ELR (cell line): ENCODE measurements at regions not wholly inside any gene's neighbourhood (a gene's known extent, or its start where the extent isn't known, plus 50 kb on each side); places are given as distances from the start of the nearest gene placed in this dataset.

Source experiments
- DNase-seq: peaks from one replicate; pipeline ENCODE4 v3.0.0-alpha.2; 2015; ENCODE audit warnings: low read depth

DNA sequence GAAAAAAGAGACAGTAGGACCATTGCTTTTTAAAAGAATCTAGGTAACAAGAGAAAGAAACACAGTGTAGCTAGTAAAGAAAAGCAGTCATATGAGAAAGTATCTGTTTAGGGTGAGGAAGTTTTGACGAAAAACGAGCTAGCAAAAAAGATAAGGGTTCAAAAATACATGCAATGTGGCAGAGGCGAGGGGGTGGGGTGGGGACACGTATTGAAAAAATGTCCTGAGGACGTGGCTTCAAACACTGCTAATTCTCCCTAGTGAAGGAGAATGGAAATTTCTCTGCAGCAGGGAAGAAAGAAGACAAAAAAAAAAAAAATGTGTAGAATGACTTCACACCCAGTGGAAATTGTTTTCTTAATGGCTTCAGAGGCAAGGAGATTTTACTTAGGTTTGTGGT, 856.4 kb upstream of the INTU start:
- DNase-seq = no peak

DNA sequence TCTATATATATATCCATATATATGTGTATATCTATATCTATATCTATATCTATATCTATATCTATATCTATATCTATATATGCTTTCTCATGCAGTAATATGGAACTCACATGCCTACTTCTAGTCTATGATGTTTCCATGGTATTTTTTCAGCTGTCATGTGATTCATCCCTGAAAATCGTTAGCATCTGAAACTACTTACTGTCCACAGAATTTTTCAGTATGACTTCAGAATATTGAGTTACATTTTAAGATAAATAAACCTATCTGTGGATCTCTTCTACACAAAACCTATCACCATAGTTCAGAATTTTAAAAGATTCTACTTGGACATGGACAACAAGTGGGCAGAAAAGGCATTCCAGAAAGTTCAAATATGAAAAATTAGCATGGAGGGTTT, 855.1 kb upstream of the INTU start:
- peak; percentile 80 for DNase-seq

DNA sequence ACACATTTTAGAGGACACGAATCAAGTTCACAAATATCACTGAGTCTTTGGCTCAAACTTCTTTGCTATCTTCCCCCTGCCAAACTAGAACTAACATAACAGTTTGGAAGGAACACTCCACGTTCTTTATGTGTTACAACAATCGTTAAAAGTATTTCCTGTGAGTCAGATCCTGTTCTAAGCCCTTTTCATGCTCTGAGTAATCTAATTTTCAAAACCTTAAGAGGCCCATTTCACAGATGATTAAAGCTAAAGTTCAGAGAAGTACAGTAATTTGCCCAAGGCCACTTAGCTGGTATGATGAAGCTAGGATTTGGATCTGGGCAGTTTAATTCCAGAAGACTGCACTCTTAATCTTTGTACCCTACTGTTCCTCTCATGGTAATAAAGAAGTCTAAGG, 854.4 kb upstream of the INTU start:
- DNase-seq = peak; percentile 81

DNA sequence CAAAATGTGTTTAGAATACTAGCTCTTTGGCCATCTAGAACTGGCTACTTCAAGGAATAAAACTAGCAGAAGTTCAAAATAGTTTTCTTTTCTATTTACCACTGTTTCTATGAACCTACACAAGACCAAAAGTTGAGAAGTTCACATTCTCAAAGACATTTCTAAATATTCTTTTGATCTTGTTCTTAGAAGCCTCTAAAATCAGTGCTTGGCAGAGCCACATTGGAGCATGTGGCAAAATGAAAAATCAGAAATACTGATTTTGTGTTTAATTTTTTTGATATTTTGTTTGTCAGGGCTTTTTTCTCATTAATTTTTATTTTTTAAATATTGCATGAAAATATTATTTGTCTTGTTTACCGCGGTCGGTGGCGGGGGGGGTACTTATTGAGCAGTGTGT, 853.8 kb upstream of the INTU start:
- no peak for DNase-seq

DNA sequence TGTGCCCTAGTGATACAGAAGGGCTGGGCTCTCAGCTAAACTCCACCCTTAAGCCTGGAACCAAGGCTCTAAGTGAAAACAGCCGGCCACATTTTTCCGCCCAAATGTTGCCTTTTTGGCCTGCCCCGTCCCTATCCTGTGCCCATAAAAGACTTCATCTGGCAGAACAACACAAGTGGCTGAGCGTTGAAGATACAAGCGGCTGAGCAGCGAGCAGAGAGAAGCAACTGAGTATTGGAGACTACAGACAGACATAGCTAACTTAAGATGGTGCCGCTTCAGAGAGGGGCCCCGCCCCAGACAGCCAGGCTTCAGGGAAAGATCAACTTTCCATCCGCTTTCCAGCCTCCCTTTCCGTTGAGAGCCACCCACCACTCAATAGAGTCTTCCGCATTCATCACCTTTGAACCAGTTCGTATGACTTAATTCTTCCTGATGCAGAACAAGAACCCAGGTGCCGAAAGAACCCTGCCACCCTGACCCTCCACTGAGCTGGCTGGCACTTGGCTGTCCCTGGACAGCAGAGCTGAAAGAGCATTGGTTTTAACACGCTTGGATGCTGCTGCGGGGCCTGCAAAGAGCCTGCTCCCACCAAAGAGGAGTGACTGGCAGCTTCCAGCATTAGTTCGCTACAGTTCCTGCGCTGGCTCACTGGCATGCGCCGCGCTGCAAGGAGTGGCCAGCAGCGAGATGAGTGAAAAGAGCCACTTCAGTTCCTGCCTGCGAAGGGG, 853.2 kb upstream of the INTU start:
- DNase-seq = no peak

DNA sequence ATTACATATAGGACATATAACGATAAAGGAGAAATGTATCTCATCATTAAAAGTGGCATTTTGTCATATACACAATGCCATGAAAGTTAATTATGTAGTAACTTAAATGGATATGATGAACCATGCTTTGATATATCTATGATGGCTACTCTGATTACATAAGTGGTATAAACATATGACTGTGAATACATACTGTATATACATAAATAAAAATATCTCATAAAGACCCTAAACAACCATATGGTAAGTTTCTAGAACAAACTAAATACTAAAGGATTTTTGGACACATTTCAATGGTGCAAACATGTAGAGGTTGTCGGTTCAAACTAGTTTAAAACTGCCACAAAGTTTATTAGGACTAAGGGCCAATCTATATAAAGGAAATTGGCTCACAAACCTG, 849.6 kb upstream of the INTU start:
- no peak for DNase-seq

DNA sequence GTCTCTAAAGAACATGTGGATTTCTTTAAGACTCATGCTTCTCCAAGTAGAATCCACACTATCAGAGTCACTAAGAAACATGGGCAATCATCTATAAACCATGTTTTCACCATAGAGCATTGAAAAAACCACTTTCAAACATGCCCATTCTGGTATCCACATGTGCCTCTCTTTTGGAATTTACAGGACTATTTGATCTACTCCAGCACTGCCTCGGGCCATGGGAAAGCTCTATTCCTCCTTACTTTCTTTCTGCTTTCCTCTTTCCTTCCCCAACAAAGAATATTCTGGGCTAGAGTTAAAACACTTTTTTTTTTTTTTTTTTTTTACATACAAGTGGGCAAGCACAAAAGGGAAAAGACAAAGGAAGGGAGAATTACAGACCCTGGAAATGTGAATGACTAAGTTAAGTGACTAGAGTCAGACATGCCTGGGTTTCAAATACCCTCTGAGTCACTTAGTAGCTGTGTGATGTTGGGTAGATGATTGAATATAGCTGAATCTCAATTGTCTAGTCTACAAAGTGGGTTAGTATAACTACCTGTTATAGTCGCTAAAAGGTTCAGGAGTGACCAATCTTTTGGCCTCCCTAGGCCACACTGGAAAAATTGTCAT, 847.7 kb upstream of the INTU start:
- DNase-seq = peak; percentile 53

DNA sequence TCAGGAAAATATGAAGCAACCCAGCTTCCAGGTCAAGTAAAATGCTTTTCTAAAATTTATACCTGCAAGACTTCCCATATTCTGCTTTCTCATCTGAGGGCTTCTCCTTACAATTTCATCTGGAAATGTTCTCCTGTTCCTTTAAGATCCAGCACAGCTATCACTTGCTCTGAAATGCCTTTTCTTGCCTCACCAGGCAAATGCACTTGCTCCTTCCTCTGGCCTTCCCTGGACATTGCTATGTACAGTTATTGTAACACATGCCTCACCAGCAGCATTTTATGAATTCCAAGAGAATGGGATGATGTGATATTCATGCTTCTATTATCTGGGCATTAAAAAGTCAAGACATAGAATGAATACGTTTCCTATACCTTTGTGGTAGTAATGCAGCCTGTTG, 842.1 kb upstream of the INTU start:
- no peak for DNase-seq

DNA sequence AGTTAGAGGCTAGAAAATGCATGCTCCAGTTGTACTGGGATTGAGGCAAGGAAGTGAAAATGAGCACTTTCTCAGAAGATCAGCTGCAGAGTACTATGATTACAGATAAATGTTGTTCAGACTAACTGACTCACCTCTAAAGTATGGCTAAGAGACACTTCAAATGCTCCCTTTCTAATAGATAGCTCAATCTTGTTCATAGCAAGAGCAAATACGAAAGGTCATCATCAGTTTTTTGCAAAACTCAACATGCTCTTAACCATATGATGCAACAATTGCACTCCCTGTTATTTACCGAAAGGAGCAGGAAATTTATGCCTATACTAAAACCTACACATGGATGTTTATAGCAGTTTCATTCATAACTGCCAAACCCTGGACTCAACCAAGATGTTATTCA, 838.4 kb upstream of the INTU start:
- DNase-seq = peak; percentile 39

DNA sequence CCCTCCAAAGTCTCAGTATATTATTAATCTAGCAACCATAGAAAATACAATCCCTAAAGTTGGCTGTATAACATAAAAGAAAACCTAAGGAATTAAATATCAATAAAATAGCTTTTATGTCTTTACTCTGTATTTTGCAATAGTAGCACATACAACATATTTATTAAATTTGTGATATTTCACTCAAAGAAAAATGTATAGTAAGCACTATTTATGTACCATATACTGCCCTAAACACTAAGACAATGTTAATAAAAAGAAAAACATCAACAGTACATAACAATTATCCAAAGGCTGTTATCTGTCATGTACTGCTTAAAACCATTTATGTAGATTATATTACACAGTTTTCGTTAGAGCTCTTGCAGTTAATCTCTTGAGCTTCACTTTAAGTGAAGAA, 834.5 kb upstream of the INTU start:
- DNase-seq = no peak

DNA sequence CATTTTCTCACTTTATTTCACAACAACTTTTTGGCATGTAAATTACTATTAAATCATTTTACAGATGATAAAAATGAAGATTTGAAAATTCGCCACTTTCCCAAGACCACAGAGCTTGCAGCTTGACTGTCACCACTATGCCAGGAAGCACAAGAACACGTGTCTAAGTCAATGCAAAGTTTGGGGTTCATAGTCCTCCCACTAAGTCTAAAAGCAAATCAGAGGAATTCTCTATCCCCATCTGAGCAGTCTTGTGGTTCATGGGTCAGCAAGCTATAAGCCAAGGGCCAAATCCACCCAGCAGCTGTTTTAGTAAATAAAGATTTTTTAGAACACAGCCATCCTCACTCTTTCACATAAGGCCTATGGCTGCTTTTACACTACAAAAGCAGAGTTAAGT, 833.3 kb upstream of the INTU start:
- no peak for DNase-seq

DNA sequence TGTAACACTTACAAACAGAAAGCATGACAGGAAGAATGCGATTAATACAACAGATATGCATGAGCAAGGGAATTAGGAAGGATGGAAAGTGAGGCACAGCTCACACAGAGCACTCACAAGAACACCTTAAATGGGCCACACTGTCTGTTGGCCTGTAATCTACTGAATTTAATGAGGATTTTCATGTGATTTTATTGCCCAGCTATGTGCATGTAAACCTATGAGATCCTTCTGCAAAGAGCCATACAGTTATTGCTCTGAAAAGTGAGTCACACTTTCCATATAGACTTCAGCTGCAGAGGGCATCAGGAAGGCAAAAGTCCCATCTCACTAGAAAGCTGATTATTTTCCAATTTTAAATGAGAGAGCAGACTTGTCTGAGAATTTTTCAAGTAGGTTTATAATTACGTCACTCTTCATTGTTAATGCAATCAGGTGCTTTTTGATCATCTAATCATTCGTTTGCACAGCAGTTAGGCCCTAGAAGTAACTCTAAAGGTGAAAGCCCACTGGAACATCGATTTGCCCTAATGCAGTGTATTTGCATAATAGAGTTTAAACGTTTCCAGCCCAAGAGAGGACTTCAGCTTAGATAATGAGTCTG, 832.7 kb upstream of the INTU start:
- peak; percentile 38 for DNase-seq

DNA sequence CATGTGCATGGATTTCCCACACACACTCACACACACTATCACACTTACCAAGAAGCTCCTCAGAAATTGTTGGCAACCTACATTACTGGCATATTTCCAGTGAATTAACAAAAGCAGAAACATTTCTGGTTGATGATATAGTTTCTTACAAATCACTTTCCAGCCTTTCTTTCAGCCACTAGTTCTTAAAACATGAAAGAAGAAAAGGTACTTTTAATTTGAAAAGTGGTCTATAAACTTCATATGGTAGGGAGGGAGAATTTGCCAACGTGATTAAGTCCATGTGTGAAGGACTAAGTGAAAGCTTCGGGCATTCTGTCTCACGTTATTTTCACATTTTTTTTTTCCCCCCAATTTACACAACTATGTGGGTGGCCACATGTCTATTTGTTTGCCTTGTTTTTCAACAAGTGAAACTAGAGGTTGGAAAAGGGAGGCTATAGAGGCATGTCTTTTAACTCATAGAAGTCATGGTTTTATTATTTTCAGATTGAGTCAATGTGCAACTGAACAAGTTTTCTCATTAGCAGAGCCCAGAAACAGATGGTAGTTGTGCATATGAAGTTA, 832.1 kb upstream of the INTU start:
- DNase-seq = no peak

DNA sequence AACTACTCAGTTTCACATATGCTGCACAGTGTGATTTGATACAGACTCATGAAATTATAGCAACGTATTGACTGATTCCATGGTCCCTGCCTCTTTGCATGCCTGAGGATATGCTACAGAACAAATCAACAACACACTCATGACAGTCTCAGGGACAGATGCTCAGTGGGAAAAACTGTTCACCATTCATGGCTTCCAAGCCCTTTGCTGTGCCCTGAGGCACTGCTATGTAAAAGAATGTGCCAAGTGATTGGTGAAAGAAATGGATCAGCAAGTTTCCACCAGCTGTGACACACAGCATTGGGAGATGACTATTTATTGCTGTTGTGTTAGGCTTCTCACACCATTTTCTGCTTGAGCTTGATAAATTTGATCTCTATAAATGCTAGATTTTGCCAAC, 825.6 kb upstream of the INTU start:
- peak; percentile 50 for DNase-seq

DNA sequence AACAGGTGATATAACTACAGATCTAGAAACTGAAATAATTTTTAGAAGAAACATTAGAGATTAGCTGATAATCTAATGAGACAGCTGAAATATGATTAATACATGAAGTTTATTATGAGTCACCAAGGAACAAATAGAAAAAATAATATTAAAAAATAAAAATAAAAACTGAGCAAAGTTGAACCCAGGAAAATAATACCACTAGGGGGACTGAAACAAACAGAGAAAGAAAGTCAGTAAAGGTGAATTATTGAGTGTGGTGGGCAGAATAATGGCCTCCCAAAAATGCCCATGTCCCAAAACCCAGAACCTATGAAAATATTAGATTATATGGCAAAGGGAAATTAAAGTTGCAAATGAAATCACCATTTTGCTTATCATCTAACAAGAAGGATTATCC, 820.7 kb upstream of the INTU start:
- DNase-seq = no peak

DNA sequence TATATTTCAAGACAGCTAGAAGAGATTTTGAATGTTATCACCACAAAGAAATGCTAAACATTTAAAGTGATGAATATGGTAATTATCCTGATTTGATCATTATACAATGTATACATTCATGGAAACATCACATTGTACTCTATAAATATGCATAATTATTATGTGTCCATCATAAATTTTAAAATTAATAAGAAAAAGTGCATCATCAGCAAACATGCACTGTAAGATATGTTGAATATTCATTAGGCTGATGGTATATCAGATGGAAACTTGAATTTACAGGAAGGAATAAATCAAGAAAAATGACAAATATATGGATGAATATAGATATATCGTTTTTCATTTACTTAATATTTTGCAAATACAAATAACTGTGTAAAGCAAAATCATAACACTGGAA, 812.1 kb upstream of the INTU start:
- DNase-seq = no peak

DNA sequence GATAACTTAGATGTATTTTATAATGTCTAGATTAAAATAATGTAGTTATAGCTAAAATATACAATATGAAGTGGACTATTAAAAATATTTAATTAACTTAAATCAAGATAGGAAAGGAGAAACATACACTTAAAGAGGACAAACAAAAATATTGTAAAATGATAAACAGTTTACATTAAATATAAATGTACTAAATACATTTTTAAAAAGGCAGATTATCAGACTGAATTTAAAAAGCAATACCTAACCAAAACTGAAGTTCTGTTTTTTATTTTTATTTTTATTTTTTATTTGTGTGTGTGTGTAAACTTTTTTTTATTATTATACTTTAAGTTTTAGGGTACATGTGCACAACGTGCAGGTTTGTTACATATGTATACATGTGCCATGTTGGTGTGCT, 811.6 kb upstream of the INTU start:
- no peak for DNase-seq

DNA sequence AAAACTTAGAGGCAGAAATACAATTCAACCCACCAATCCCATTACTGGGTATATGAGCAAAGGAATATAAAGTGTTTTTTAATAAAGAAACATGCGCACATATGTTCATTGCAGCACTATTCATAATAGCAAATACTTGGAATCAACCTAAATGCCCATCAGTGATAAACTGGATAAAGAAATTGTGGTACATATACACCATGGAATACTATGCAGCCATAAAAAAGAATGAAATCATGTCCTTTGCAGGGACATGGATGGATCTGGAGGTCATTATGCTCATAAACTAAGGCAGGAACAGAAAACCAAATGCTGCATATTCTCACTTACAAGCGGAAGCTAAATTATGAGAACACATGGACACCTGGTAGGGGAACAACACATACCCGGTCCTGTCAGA, 807.7 kb upstream of the INTU start:
- DNase-seq = no peak

DNA sequence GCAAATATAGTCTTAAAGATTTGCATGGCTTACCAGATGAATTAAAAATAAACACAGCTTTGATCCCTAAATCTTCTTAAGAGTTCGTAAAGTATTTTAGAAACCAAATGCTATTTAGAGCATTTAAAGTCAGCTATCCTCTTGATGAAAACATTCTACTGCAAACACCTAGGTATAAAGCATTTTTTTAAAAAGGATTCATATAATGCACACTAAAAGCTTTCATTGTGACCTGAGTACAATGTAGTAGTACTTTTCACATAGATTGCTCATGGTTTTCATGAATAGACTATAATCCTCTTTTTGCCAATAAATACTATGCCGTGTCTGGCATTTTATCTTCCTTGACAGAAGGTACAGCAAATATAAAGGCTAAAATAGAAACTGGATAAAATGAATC, 805.1 kb upstream of the INTU start:
- no peak for DNase-seq

DNA sequence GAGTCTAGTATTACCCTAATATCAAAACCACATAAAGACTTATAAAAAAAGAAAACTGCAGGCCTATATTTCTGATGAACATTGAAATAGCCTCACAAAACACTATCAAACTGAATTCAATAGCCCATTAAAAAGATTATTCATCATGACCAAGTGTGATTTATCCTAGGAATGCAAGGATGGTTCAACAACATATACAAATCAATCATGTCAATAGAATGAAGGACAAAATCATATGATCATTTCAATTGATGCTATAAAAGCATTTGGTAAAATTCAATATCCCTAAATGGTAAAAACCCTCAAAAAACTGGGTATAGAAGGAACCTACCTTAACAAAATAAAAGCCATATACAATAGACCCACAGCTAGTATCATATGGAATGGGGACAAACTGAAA, 797.9 kb upstream of the INTU start:
- DNase-seq = no peak

DNA sequence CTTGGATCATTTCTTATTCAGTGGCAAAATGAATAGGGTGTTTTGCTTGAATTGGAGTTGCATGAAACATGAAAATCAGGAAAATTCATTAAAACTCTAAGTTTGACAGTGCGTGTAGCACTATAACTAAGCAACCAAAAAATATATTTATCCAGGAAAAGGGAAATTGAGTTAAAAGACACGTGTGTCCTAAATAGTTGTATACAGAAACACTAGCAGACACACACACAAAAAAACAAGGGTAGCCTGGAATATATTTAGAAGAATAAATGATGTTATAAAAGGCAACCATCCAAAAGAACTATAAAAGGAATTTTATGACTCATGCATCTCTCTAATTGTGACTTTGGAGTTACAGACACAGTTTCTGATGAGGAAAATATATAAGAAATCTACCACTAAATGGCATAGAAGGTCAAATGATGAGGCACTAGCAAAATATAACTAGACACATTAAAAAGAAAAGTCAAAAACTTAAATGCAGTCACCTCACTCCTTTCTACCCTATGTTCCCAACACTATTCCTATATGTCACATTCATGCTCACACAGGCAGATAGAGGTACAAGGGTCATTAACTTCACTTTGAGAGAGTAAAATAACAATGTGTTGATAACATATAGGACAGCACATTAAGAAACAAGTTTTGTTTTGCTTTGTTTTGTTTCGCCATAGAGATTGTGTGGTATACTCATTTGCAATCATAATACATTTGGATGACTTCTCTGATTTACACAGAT, 793.6 kb upstream of the INTU start:
- DNase-seq = peak; percentile 9

DNA sequence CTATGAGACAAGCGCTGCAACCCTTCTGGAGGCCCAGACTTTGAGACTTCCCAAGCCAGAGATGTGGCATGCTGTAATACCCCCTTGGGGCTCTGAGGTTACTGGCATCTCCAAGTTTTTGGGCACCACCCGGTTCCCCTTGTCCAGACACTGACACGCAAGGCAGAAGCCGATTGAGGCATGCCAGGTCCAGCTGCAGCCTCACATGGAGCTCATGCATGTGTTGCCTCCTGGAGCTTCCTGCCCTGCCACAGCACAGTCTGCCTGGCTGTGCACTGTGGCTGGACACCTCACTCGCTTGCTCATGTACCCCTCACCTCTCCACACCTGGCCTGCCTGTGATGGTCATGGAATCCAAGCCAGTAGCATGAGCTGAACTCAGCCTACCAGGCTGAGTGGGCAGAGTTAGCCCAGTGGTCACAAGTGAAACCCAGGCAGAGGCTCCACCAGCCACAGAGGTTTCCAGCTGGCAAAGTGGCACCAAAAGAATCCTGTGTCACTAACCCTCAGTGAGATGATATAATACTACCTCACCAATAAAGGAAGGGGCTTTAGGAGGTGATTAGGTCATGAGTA, 789.2 kb upstream of the INTU start:
- DNase-seq = no peak
